C4-2B (cell line): ENCODE measurements at regions not wholly inside any gene's neighbourhood (a gene's known extent, or its start where the extent isn't known, plus 50 kb on each side); places are given as distances from the start of the nearest gene placed in this dataset.

Source experiments
- H3K27ac ChIP-seq: fragments of 450-650 bp; 2 replicates; pipeline ENCODE4 v1.5.1; 2017
- ZFX ChIP-seq: fragments of 450-650 bp; IDR thresholded peaks from 2 replicates; pipeline ENCODE4 v1.6.1; 2017
- TF ChIP-seq, protein P1 (sequence below): fragments of 450-650 bp; conservative IDR thresholded peaks from 2 replicates; pipeline ENCODE4 v1.5.1; 2017; ENCODE audit warnings: mild to moderate bottlenecking

DNA sequence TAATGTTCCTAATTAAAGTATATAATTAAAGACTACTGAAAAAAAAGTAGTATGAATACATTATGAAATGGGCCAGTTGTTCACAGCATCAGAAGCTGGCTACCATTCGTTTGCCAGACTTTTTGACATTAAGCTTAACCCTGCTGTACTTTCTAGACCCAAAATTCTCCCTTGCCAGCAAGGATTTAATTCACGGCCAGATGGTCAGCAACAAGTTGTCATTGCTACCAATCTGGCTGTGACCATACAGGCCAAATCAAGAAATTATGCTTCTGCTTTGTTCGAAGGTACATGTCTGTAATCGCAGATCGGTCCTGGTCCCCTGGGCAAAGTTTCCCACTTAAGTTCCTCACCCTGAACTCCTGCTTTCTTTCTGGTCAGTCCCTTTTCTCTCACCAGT is 217.7 kb upstream of the ATXN7L3B start:
- H3K27ac ChIP-seq, result no peak overlapping the region
- TF ChIP-seq ZFX, result no peak
- TF ChIP-seq, protein P1, sequence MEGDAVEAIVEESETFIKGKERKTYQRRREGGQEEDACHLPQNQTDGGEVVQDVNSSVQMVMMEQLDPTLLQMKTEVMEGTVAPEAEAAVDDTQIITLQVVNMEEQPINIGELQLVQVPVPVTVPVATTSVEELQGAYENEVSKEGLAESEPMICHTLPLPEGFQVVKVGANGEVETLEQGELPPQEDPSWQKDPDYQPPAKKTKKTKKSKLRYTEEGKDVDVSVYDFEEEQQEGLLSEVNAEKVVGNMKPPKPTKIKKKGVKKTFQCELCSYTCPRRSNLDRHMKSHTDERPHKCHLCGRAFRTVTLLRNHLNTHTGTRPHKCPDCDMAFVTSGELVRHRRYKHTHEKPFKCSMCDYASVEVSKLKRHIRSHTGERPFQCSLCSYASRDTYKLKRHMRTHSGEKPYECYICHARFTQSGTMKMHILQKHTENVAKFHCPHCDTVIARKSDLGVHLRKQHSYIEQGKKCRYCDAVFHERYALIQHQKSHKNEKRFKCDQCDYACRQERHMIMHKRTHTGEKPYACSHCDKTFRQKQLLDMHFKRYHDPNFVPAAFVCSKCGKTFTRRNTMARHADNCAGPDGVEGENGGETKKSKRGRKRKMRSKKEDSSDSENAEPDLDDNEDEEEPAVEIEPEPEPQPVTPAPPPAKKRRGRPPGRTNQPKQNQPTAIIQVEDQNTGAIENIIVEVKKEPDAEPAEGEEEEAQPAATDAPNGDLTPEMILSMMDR, result no peak

DNA sequence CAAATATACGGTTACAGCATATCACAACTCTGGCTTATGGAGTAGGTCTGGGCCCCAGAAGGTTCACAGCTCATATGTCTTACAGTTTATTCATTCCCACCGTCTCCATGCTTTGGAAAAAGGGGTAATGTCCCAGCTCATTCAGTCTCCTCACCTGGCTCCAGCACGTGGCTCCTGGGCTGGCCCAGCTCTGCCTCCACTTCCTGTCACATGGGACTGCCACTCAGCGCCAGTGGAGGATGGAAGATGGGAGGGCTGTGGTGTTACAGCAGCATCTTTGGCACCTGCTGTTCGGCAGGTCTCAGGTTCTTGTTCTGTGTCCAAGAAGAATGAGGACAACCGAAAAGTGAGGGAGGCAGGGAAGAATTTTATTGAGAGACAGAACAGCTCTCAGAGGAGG is 216.3 kb upstream of the ATXN7L3B start:
- no peak for TF ChIP-seq ZFX
- TF ChIP-seq, protein P1, result no peak
- no peak overlapping the region for H3K27ac ChIP-seq

- no peak overlapping the region for H3K27ac ChIP-seq
- no peak for TF ChIP-seq ZFX
- TF ChIP-seq, protein P1, result no peak
These were observed 214.8 kb upstream of the ATXN7L3B start for GRCh38 chr12:74322792-74323191.

DNA sequence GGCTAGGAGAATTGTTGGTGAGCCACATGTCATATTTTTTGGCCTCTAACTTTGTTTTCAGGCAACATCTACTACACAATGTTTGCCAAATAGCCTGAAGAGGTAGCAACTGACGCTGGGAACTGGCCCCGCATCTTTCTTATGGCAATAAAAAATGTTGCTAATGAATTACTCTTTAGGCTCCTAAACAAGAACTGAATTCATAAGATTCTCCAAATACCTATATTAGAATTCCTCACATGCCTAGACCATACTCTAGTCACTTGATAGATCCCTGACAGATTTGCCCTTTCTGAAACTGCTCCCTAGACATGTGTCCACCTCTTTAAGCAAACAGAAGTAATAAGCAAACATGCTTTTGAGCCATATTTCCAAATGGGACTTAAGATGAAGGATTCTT is 209.0 kb upstream of the ATXN7L3B start:
- no peak overlapping the region for H3K27ac ChIP-seq
- TF ChIP-seq ZFX, result no peak
- TF ChIP-seq, protein P1, result no peak

GRCh38 chr12:74334780-74335179 is 202.9 kb upstream of the ATXN7L3B start:
- no peak overlapping the region for H3K27ac ChIP-seq
- no peak for TF ChIP-seq ZFX
- TF ChIP-seq, protein P1, result no peak

GRCh38 chr12:74337951-74338350 is 199.7 kb upstream of the ATXN7L3B start:
- TF ChIP-seq, protein P1, result no peak
- no peak for TF ChIP-seq ZFX
- H3K27ac ChIP-seq, result no peak overlapping the region

GRCh38 chr12:74339211-74339610 is 198.4 kb upstream of the ATXN7L3B start:
- no peak overlapping the region for H3K27ac ChIP-seq
- TF ChIP-seq ZFX, result no peak
- TF ChIP-seq, protein P1, result no peak
